HUDEP-2 (cell line): ENCODE measurements at regions not wholly inside any gene's neighbourhood (a gene's known extent, or its start where the extent isn't known, plus 50 kb on each side); places are given as distances from the start of the nearest gene placed in this dataset.

Experiments used
- DNase-seq, 76 experiments: peaks; one replicate each; lab custom pipeline; 2025; ENCODE audit not compliant: unreplicated experiment in 76 of 76; lab: John Stamatoyannopoulos, UW

GRCh38 chr11:64499261-64500004, 56.3 kb upstream of the SLC22A11 start:
- peak in 42 of 76 experiments; percentile 7 to 80 (median 44) for DNase-seq

DNA sequence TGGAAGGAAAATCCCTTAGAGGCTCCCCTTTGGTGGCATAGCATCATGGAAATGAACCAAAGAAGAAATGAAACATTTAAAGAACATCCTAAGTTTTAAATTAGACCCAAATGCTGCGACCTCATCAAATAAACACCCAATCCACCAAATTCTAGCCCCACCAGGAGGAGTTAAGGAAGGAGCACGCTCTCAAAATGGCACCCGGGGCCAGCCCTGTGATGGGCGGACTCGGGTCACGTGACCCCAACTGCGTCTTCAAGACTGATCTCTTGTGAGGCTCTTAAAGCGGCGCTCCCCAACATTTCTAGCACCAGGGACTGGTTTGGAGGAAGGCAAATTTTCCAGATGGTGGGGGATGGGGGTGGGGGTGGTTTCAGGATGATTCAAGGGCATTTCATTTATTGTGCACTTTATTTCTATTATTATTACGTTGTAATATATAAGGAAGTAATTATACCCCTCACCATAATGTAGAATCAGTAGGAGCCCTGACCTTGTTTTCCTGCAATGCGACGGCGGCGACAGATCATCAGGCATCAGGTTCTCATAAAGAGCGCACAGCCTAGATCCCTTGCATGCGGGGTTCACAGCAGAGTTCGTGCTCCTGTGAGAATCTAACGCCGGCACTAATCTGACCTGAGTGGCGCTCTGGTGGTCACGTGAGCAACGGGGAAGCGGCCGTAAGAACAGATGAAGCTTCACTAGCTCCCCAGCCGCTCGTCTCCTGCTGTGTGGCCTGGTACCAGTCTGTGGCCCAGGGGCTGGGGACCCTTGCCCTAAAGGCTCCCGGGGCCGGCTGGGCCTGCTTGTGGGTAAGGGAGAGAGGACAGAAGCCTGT, 55.3 kb upstream of the SLC22A11 start:
- DNase-seq = peak in 53 of 76 experiments; percentile 9 to 90 (median 58)

GRCh38 chr11:64501500-64502427, 54.0 kb upstream of the SLC22A11 start:
- peak in 18 of 76 experiments; percentile 4 to 46 (median 27) for DNase-seq

GRCh38 chr11:64502634-64503033, 53.1 kb upstream of the SLC22A11 start:
- DNase-seq = no peak

DNA sequence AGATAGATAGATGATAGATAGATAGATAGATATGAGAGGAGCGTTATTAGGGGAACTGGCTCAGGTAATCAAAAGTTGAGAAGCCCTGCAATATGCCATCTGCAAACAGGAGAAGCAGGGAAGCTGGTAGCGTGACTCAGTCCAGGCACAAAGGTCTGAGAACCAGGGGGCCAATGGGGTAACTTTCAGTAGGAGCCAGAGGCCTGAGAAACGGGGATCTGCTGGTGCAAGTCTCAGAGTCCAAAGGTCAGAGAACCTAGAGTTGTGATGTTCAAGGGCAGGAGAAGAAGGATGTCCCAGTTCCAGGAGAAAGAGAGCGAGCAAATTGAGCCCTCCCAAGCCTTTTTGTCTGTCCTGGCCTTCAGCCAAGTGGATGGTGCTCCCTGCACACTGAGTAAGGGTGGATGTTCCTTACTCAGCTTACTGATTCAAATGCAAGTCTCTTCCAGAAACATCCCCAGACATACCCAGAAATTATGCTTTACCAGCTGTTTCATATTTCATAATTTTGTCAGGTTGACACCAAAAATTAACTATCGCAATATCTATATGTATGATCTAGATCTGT, 52.5 kb upstream of the SLC22A11 start:
- DNase-seq = peak in 1 of 76 experiments; percentile 6

DNA sequence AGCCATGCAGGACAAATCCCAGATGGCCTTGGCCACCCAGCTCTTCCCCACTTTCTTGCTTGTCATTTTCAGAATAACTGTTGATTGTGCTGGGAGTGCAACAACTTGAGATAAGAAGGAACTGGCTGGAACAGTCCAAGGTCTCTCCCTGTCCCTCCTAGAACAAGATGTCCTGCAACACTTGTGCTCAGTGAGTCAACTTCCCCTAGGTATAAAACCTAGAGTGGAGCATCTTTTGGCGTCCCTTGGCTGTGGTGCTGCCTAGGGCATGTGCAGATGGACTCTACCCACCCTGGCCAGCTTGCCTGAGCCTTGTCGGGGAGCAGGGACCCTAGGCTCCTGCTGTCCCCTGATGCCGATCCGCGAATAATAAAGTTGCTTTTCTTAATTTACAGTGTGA, 50.7 kb upstream of the SLC22A11 start:
- no peak for DNase-seq
